ENCODE measurements at regions not wholly inside any gene's neighbourhood (a gene's known extent, or its start where the extent isn't known, plus 50 kb on each side); places are given as distances from the start of the nearest gene placed in this dataset.

DNA sequence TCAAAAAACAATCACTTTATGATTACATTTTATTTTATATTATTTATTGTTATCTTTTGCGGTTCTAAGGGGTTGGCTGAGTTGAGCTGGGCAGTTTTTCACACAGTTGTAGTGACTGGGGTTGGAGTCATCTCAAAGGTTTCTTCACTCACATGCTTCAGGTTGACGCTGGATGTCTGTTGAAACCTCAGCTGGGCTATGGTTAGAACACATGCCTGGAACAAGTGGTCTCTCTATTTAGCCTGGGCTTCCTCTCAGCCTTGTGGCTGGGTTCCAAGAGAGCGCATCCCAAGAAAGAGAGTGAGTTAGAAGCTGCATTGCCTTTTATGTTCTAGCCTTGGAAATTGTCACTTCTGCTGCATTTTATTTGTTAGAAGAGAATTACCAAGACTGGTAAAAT, 87.4 kb downstream of the CBLL2 start:
- H3T11ph ChIP-seq (ENCODE audit: low read length) = no peak overlapping the region
- no peaks in the 10 kb centered on the region for H4K20me1 ChIP-seq (ENCODE audit: control insufficient read depth, insufficient read depth, insufficient read length)
- H2AFZ ChIP-seq (ENCODE audit: low read length) = no peak overlapping the region
- Mint-ChIP-seq H3K27me3 (ENCODE audit: low read depth) (no peaks in the 10 kb centered on the region), H3K4me1 (peaks cover 0 to 5% of the 10 kb centered on the region in 2 experiments; a peak in 2 of 4 replicates), H3K36me3 (ENCODE audit: insufficient read depth in 1 of 3, low read depth in 3 of 3) (no peaks in the 10 kb centered on the region; a peak in 1 of 7 replicates), H3K4me3 (no peak overlapping the region), H3K9me3 (peaks cover 3 to 38% of the 10 kb centered on the region in 2 experiments; a peak in 4 of 5 replicates), H3K27ac (no peak overlapping the region)
- no peaks in the 10 kb centered on the region for H3K4me1 ChIP-seq (ENCODE audit: insufficient read depth, low read length)
- H2BK15ac ChIP-seq (ENCODE audit: low read depth, low read length) = no peak overlapping the region
- no peak overlapping the region for H3K56ac ChIP-seq (ENCODE audit: insufficient read length, low read depth, low read length)
- no peaks in the 10 kb centered on the region for H3K9me3 ChIP-seq (ENCODE audit: control insufficient read depth, low read depth, low read length)
- no peak overlapping the region for H2BK120ac ChIP-seq (ENCODE audit: low read depth, low read length, poor library complexity, severe bottlenecking)
- no peak for DNase-seq
- no peak overlapping the region for H3K4me2 ChIP-seq (ENCODE audit: insufficient read depth, insufficient read length, low read length)
- H2BK12ac ChIP-seq (ENCODE audit: insufficient read length, low read depth, low read length) = no peak overlapping the region
- TF ChIP-seq, protein P1, sequence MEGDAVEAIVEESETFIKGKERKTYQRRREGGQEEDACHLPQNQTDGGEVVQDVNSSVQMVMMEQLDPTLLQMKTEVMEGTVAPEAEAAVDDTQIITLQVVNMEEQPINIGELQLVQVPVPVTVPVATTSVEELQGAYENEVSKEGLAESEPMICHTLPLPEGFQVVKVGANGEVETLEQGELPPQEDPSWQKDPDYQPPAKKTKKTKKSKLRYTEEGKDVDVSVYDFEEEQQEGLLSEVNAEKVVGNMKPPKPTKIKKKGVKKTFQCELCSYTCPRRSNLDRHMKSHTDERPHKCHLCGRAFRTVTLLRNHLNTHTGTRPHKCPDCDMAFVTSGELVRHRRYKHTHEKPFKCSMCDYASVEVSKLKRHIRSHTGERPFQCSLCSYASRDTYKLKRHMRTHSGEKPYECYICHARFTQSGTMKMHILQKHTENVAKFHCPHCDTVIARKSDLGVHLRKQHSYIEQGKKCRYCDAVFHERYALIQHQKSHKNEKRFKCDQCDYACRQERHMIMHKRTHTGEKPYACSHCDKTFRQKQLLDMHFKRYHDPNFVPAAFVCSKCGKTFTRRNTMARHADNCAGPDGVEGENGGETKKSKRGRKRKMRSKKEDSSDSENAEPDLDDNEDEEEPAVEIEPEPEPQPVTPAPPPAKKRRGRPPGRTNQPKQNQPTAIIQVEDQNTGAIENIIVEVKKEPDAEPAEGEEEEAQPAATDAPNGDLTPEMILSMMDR (conservative IDR thresholded peaks at IDR 0.05) = no peak
- no peak overlapping the region for H4K8ac ChIP-seq (replicated peaks; ENCODE audit: insufficient read length, low read depth, low read length)
- H2BK20ac ChIP-seq (ENCODE audit: low read depth, low read length, poor library complexity, severe bottlenecking) = no peak overlapping the region
- no peaks in the 10 kb centered on the region for H3K27me3 ChIP-seq (ENCODE audit: insufficient read depth, low read length)
- H4K5ac ChIP-seq (ENCODE audit: insufficient read length, low read depth, low read length) = no peak overlapping the region
- H2BK5ac ChIP-seq (ENCODE audit: insufficient read length, low read length) = no peak overlapping the region
- H3K23me2 ChIP-seq (ENCODE audit: insufficient read length, low read depth, low read length, poor library complexity, severe bottlenecking) = no peaks in the 10 kb centered on the region
- H3K9ac ChIP-seq (ENCODE audit: extremely low read depth, insufficient read length, low read length) = no peak overlapping the region
- H3K14ac ChIP-seq (ENCODE audit: insufficient read depth, low read length) = no peak overlapping the region
- H3K4ac ChIP-seq (ENCODE audit: low read depth, low read length) = no peak overlapping the region
- H3K23ac ChIP-seq (ENCODE audit: insufficient read length, low read depth, low read length) = no peak overlapping the region
- H3K79me2 ChIP-seq (ENCODE audit: insufficient read depth, low read length) = no peaks in the 10 kb centered on the region
- H3K18ac ChIP-seq (ENCODE audit: insufficient read length, low read depth, low read length) = no peak overlapping the region
- no peaks in the 10 kb centered on the region for H3K79me1 ChIP-seq (ENCODE audit: insufficient read depth, low read depth, low read length, poor library complexity, severe bottlenecking)
- H3K27ac ChIP-seq (ENCODE audit: insufficient read length, low read depth, low read length) = no peak overlapping the region
- no CpG with 5 or more reads among the region's 3 CpGs for WGBS (ENCODE audit: extremely low coverage, insufficient read length, low lambda C conversion rate)
- no peak overlapping the region for H2AK5ac ChIP-seq (ENCODE audit: insufficient read length, low read length)
- H4K91ac ChIP-seq (ENCODE audit: insufficient read length, low read depth, low read length) = no peak overlapping the region
